Esophagus (tissue), 2 donors: ENCODE measurements at regions not wholly inside any gene's neighbourhood (a gene's known extent, or its start where the extent isn't known, plus 50 kb on each side); places are given as distances from the start of the nearest gene placed in this dataset.
A peak's percentile ranks its signal among the peaks of the same experiment; 100 is the strongest.

ENCODE experiments used
- H3K27ac ChIP-seq, 2 donors: one replicate each; pipeline ENCODE4 v1.5.1; 2013; ENCODE audit warnings: low read depth in 2 of 2, mild to moderate bottlenecking in 2 of 2, inconsistent platforms in 1 of 2, low read length in 1 of 2, moderate library complexity in 1 of 2
- H3K27me3 ChIP-seq, 2 donors: one replicate each; pipeline ENCODE4 v1.6.1; 2013; ENCODE audit warnings: low read length in 2 of 2, control low read depth in 1 of 2, mild to moderate bottlenecking in 1 of 2; ENCODE audit not compliant: insufficient read depth in 2 of 2, control insufficient read depth in 1 of 2
- H3K36me3 ChIP-seq, 2 donors: one replicate each; pipeline ENCODE4 v1.6.1; 2013; ENCODE audit warnings: low read length in 1 of 2; ENCODE audit not compliant: control insufficient read depth in 2 of 2, insufficient read depth in 2 of 2
- H3K4me1 ChIP-seq, 2 donors: one replicate each; pipeline ENCODE4 v1.6.1; 2013; ENCODE audit warnings: low read length in 1 of 2; ENCODE audit not compliant: control insufficient read depth in 2 of 2, insufficient read depth in 2 of 2
- H3K4me3 ChIP-seq, 2 donors: one replicate each; pipeline ENCODE4 v1.5.1; 2013; ENCODE audit warnings: low read length in 2 of 2, mild to moderate bottlenecking in 2 of 2, low read depth in 1 of 2, moderate library complexity in 1 of 2
- H3K9me3 ChIP-seq, 2 donors: one replicate each; pipeline ENCODE4 v1.6.1; 2013; ENCODE audit warnings: mild to moderate bottlenecking in 2 of 2, low read depth in 1 of 2, low read length in 1 of 2, moderate library complexity in 1 of 2; ENCODE audit not compliant: control insufficient read depth in 2 of 2, insufficient read depth in 1 of 2
- WGBS, 2 donors: extraction: QIAGEN DNeasy Blood & Tissue Kit; methylation state at CpG; one replicate each; pipeline ENCODE4 v1.1.7; 2013; 5-methylcytosine and 5-hydroxymethylcytosine counted together
- donor health status: healthy with polysubstance abuse.
- donor health status: Bipolar disorder and iron deficiency.

GRCh38 chr15:39180483-39180933, 400.4 kb upstream of the THBS1 start:
- no peak overlapping the region for H3K4me3 ChIP-seq
- H3K36me3 ChIP-seq = no peaks in the 10 kb centered on the region
- no peaks in the 10 kb centered on the region for H3K27me3 ChIP-seq
- H3K9me3 ChIP-seq = no peaks in the 10 kb centered on the region
- H3K4me1 ChIP-seq = peaks cover 0 to 6% of the 10 kb centered on the region in 2 donors
- H3K27ac ChIP-seq = no peak overlapping the region

DNA sequence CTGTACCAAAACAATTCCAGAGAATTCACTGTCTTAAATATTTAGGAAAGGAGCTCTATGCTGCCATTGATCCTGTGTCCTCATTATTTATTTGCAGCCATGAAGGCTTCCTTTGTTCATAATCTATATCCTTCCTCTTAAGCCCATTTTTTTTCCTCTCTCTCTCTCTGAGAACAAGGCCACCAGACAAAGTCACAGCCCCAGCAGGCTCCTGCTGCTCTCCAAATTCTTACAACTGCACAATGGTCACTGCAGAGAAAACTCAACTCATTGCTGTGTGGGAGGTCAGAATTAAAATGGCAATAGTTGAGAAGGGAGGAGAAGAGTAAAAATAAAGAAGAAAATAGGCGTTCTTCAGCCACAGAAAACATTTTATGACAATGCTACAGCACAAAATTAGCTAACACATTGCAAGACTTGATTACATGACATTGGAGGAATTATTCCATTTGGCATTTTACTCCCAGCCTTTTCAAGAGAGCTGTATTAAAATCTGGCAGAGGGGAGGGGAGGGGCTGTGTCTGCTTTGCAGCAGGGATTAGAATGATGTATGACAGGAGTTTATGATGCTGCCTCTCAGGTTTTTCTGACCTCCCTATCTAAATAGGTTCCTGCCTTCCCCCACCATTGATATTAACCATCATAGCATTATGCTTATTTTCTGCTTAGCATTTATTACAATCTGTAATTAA, 399.7 kb upstream of the THBS1 start:
- Histone ChIP-seq H3K36me3 (no peaks in the 10 kb centered on the region), H3K4me3 (no peak overlapping the region), H3K4me1 (peaks cover 0 to 6% of the 10 kb centered on the region in 2 donors), H3K9me3 (no peaks in the 10 kb centered on the region), H3K27me3 (no peaks in the 10 kb centered on the region), H3K27ac (no peak overlapping the region)
- WGBS, 2 donors = 38 to 61% methylated on average over 1 of the region's 1 CpG

DNA sequence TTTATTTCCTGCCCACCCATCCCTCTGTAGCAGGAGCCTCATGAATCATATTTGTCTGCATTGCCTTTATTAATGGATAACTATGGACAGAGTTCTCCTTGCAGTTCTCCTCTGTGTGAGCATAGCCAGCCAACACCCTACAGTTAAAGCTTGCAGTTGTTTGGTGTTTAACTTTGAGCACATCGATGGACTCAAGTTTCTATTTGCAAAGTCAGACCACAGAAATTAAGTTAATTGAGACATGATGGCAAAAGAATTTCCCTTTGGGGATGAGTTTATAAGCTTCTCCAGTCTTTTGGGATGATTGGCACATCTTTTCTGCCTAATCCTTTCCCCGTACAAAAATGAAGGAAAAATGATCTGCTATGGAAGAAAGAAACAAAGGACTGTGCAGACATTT, 398.9 kb upstream of the THBS1 start:
- WGBS, 2 donors = 24 to 34% methylated on average over 2 of the region's 2 CpGs
- Histone ChIP-seq H3K4me1 (peaks cover 0 to 6% of the 10 kb centered on the region in 2 donors), H3K9me3 (no peaks in the 10 kb centered on the region), H3K27me3 (no peaks in the 10 kb centered on the region), H3K4me3 (no peak overlapping the region), H3K27ac (no peak overlapping the region), H3K36me3 (no peaks in the 10 kb centered on the region)

GRCh38 chr15:39183164-39183881, 397.6 kb upstream of the THBS1 start:
- WGBS, 2 donors = 68 to 79% methylated on average over 1 of the region's 1 CpG
- H3K4me1 ChIP-seq = peaks cover 0 to 3% of the 10 kb centered on the region in 2 donors
- peak overlapping the region in 1 of 2 donors; percentile 26 for H3K27ac ChIP-seq

GRCh38 chr15:39184701-39185390, 396.0 kb upstream of the THBS1 start:
- Histone ChIP-seq H3K9me3 (no peaks in the 10 kb centered on the region), H3K36me3 (no peaks in the 10 kb centered on the region)
- WGBS, 2 donors = 61 to 62% methylated on average over 4 of the region's 4 CpGs

More at GRCh38 chr15:39183164-39183881, 397.6 kb upstream of the THBS1 start:
- Histone ChIP-seq H3K27me3 (no peaks in the 10 kb centered on the region), H3K9me3 (no peaks in the 10 kb centered on the region), H3K36me3 (no peaks in the 10 kb centered on the region), H3K4me3 (no peak overlapping the region)

DNA sequence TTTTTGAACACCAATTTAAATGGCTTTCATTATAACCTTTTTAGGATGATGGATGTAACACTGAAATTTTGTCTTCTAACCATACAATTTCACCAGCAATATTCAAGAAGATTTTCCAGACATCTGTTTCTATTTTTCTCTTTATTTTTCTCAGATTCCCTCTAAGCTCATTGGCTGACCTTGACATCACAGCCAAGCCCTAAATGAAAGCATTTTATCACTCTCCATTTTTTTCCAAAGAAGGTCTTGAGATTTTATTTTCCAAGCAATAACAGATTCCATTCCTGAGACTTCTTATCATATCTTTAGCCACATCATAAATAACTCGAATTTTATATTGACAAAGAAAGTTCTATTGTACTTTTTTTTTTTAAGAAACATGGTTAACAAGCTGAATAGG, 392.6 kb upstream of the THBS1 start:
- no peak overlapping the region for H3K27ac ChIP-seq
- H3K4me1 ChIP-seq = no peaks in the 10 kb centered on the region
- H3K27me3 ChIP-seq = no peaks in the 10 kb centered on the region
- H3K4me3 ChIP-seq = no peak overlapping the region
- H3K36me3 ChIP-seq = no peaks in the 10 kb centered on the region
- 34 to 55% methylated on average over 1 of the region's 1 CpG for WGBS, 2 donors
- no peaks in the 10 kb centered on the region for H3K9me3 ChIP-seq

More at GRCh38 chr15:39184701-39185390, 396.0 kb upstream of the THBS1 start:
- H3K4me1 ChIP-seq = no peaks in the 10 kb centered on the region
- no peaks in the 10 kb centered on the region for H3K27me3 ChIP-seq
- no peak overlapping the region for H3K4me3 ChIP-seq
- no peak overlapping the region for H3K27ac ChIP-seq

- H3K27me3 ChIP-seq = no peaks in the 10 kb centered on the region
- H3K36me3 ChIP-seq = no peaks in the 10 kb centered on the region
- peaks cover 0 to 1% of the 10 kb centered on the region in 2 donors for H3K4me1 ChIP-seq
- no peak overlapping the region for H3K4me3 ChIP-seq
- WGBS, 2 donors = 40 to 56% methylated on average over 3 of the region's 3 CpGs
- no peaks in the 10 kb centered on the region for H3K9me3 ChIP-seq
- H3K27ac ChIP-seq = no peak overlapping the region
These were observed 391.9 kb upstream of the THBS1 start for GRCh38 chr15:39188930-39189329.

- Histone ChIP-seq H3K27ac (no peak overlapping the region), H3K4me1 (peaks cover 0 to 2% of the 10 kb centered on the region in 2 donors), H3K9me3 (no peaks in the 10 kb centered on the region), H3K36me3 (no peaks in the 10 kb centered on the region), H3K27me3 (no peaks in the 10 kb centered on the region), H3K4me3 (no peak overlapping the region)
These were observed 389.0 kb upstream of the THBS1 start for GRCh38 chr15:39191871-39192291.

- 29 to 40% methylated on average over 3 of the region's 3 CpGs for WGBS, 2 donors
- Histone ChIP-seq H3K4me3 (no peak overlapping the region), H3K9me3 (no peaks in the 10 kb centered on the region), H3K27ac (no peak overlapping the region), H3K27me3 (no peaks in the 10 kb centered on the region), H3K36me3 (no peaks in the 10 kb centered on the region), H3K4me1 (peaks cover 0 to 2% of the 10 kb centered on the region in 2 donors)
These were observed 388.5 kb upstream of the THBS1 start for GRCh38 chr15:39192351-39192750.
